HepG2 (cell line): ENCODE measurements at regions not wholly inside any gene's neighbourhood (a gene's known extent, or its start where the extent isn't known, plus 50 kb on each side); places are given as distances from the start of the nearest gene placed in this dataset.

Experiments used
- ATAC-seq: fragments of 200-7000 bp; cut with Tn5 transposase; 3 replicates; pipeline ENCODE4 v1.9.1; 2020; ENCODE audit warnings: mild to moderate bottlenecking, moderate library complexity
- BruUV-seq: library from RNA; stranded (reverse); fragments of 400-500 nt; replicated peaks from 2 replicates; lab custom pipeline; 2021; lab: Mats Ljungman, UMichigan
- CTCF ChIA-PET: fragments of 300-600 bp; formaldehyde crosslinking; extraction: SDS; loops from one replicate; lab custom pipeline; 2021; ENCODE audit warnings: low total read pairs, inconsistent platforms, low intra/inter-chr PET ratio; lab: Yijun Ruan, JAX
- POLR2A ChIA-PET: fragments of 350-600 bp; sonication (Branson Sonifier 250); formaldehyde crosslinking; loops from one replicate; lab custom pipeline; 2020; ENCODE audit warnings: antibody characterized with exemption, inconsistent platforms; lab: Yijun Ruan, JAX
- DNase-seq: peaks from one replicate; pipeline ENCODE4 v3.0.0-alpha.2; 2015; ENCODE audit warnings: low spot score
- FAIRE-seq: peaks from 3 replicates; lab custom pipeline; 2011; peaks lifted over from hg19 to GRCh38; lab: Jason Lieb, UNC
- H2AFZ ChIP-seq: one replicate; pipeline ENCODE4 v1.6.1; 2011; ENCODE audit warnings: low read length, inconsistent platforms
- H3K27ac ChIP-seq: fragments of 300-600 bp; 3 replicates; pipeline ENCODE4 v1.8.0; 2011; ENCODE audit warnings: mixed run types, mild to moderate bottlenecking, mixed read lengths, low read length, inconsistent platforms; ENCODE audit not compliant: insufficient read depth; ENCODE audit errors: extremely low read length
- H3K27me3 ChIP-seq, 2 experiments: fragments of 200-600 bp in 1 of 2; 2 replicates in 1 of 2; 3 replicates in 1 of 2; pipeline versions ENCODE4 v1.6.0 to v1.8.0; 2011; ENCODE audit warnings: low read length in 2 of 2, mild to moderate bottlenecking in 2 of 2, moderate library complexity in 2 of 2, inconsistent platforms in 1 of 2; ENCODE audit not compliant: insufficient read depth in 2 of 2, control insufficient read depth in 1 of 2
- H3K36me3 ChIP-seq, 2 experiments: fragments of 200-600 bp in 1 of 2; replicated peaks in 1 of 2; 2 replicates in 1 of 2; 3 replicates in 1 of 2; pipeline versions ENCODE4 v1.5.1 to v1.8.0; 2011; ENCODE audit warnings: low read length in 2 of 2, inconsistent platforms in 1 of 2; ENCODE audit not compliant: insufficient read depth in 2 of 2, control insufficient read depth in 1 of 2
- H3K4me1 ChIP-seq: 2 replicates; pipeline ENCODE4 v1.5.1; 2012; ENCODE audit warnings: low read length, inconsistent platforms; ENCODE audit not compliant: insufficient read depth
- H3K4me2 ChIP-seq: 2 replicates; pipeline ENCODE4 v1.6.0; 2011; ENCODE audit warnings: low read depth, low read length, inconsistent platforms
- H3K4me3 ChIP-seq, 3 experiments: fragments of 200-600 bp in 1 of 3; sonication (generic), shearing (Covaris generic) in 1 of 3; replicated peaks in 1 of 3; 2 replicates each; pipeline ENCODE4 v1.5.1; 2011 to 2016; ENCODE audit warnings: low read length in 3 of 3, inconsistent platforms in 2 of 3, low read depth in 2 of 3, mild to moderate bottlenecking in 2 of 3, control low read depth in 1 of 3, mixed read lengths in 1 of 3; ENCODE audit not compliant: insufficient read depth in 1 of 3
- H3K79me2 ChIP-seq: one replicate; pipeline ENCODE4 v1.6.1; 2011; ENCODE audit warnings: low read length, inconsistent platforms; ENCODE audit not compliant: insufficient read depth
- H3K9ac ChIP-seq: 2 replicates; pipeline ENCODE4 v1.6.0; 2011; ENCODE audit warnings: mild to moderate bottlenecking, low read depth, low read length, inconsistent platforms; ENCODE audit not compliant: insufficient read depth
- H3K9me3 ChIP-seq: 2 replicates; pipeline ENCODE4 v1.5.1; 2012; ENCODE audit warnings: mild to moderate bottlenecking, low read length
- H4K20me1 ChIP-seq: 2 replicates; pipeline ENCODE4 v1.6.0; 2011; ENCODE audit warnings: inconsistent platforms, mild to moderate bottlenecking, low read length, moderate library complexity; ENCODE audit not compliant: insufficient read depth
- AGO1 ChIP-seq: fragments of 200-400 bp; formaldehyde crosslinking; IDR thresholded peaks from 2 replicates; pipeline ENCODE4 v1.6.1; 2017; ENCODE audit warnings: mild to moderate bottlenecking, low read depth, low read length, moderate library complexity; ENCODE audit not compliant: poor library complexity, severe bottlenecking
- E2F2 ChIP-seq: sonication (generic); formaldehyde crosslinking; IDR thresholded peaks from 2 replicates; pipeline ENCODE4 v1.4.0; 2020; ENCODE audit warnings: missing genetic modification reagents, borderline replicate concordance
- GMEB1 ChIP-seq: sonication (generic); formaldehyde crosslinking; IDR thresholded peaks from 2 replicates; pipeline ENCODE4 v1.5.1; 2020; ENCODE audit warnings: missing genetic modification reagents, mild to moderate bottlenecking, borderline replicate concordance
- HCFC1 ChIP-seq: fragments of 150-350 bp; IDR thresholded peaks from 2 replicates; pipeline ENCODE4 v1.6.1; 2014; ENCODE audit warnings: low read depth, low read length
- NFAT5 ChIP-seq: sonication (generic); formaldehyde crosslinking; IDR thresholded peaks from 2 replicates; pipeline ENCODE4 v1.4.0; 2020; ENCODE audit warnings: missing genetic modification reagents
- RFXANK ChIP-seq: IDR thresholded peaks from 2 replicates; pipeline ENCODE4 v1.6.1; 2016
- SSRP1 ChIP-seq: IDR thresholded peaks from 2 replicates; pipeline ENCODE4 v1.6.1; 2016; ENCODE audit warnings: control low read depth
- ZFAT ChIP-seq: sonication (generic); formaldehyde crosslinking; conservative IDR thresholded peaks from 2 replicates; pipeline ENCODE4 v1.8.1; 2023; ENCODE audit warnings: missing genetic modification reagents, inconsistent platforms
- ZNF691 ChIP-seq: sonication (generic); formaldehyde crosslinking; IDR thresholded peaks from 2 replicates; pipeline ENCODE4 v1.4.0; 2020; ENCODE audit warnings: missing genetic modification reagents, low read depth, mild to moderate bottlenecking, borderline replicate concordance
- WGBS: methylation state at CpG from one replicate; pipeline ENCODE4 v1.1.6; 2017; ENCODE audit warnings: low lambda C conversion rate; 5-methylcytosine and 5-hydroxymethylcytosine counted together
- in situ Hi-C: cut with HindIII; loops from 2 replicates; pipeline ENCODE4 v1.10.0; 2017; ENCODE audit warnings: low pct_unique_long_range_greater_than_20kb; ENCODE audit not compliant: extremely low pct_ligation_motif_present
- intact Hi-C: fragments of 100-400 bp; cut with micrococcal nuclease; formaldehyde crosslinking; loops from one replicate; pipeline ENCODE4 v1.10.0; 2022; ENCODE audit not compliant: unreplicated experiment

GRCh38 chr9:22201256-22201655 lies 192.2 kb upstream of the CDKN2B start:
- Histone ChIP-seq H4K20me1 (no peaks in the 10 kb centered on the region), H3K79me2 (no peaks in the 10 kb centered on the region), H3K4me1 (no peaks in the 10 kb centered on the region), H3K36me3 (no peaks in the 10 kb centered on the region), H3K27me3 (no peaks in the 10 kb centered on the region), H2AFZ (no peak overlapping the region), H3K9ac (no peak overlapping the region), H3K9me3 (no peaks in the 10 kb centered on the region), H3K27ac (no peak overlapping the region), H3K4me3 (no peak overlapping the region), H3K4me2 (no peak overlapping the region)
- intact Hi-C loops (no loop called here), in situ Hi-C loops (no loop called here)
- ATAC-seq: no peak
- FAIRE-seq: no peak
- no TSS peak for BruUV-seq
- ChIA-PET POLR2A (no interaction called here), CTCF (no interaction called here)
- no peak for DNase-seq
- WGBS: 0% methylated on average over 1 of the region's 1 CpG
- no peak for TF ChIP-seq ZNF691 (CRISPR knock-in tag)
- no peak for TF ChIP-seq E2F2 (CRISPR knock-in tag)
- TF ChIP-seq GMEB1 (CRISPR knock-in tag): no peak
- TF ChIP-seq SSRP1 (CRISPR knock-in tag): no peak
- no peak for TF ChIP-seq NFAT5 (CRISPR knock-in tag)
- TF ChIP-seq ZFAT: no peak
- TF ChIP-seq AGO1: no peak
- no peak for TF ChIP-seq HCFC1
- TF ChIP-seq RFXANK (CRISPR knock-in tag): no peak
